ENCODE measurements at regions not wholly inside any gene's neighbourhood (a gene's known extent, or its start where the extent isn't known, plus 50 kb on each side); places are given as distances from the start of the nearest gene placed in this dataset.
"Not testable (repeated sequence)": the region's sequence is repeated elsewhere in the genome, so short reads cannot be mapped to it uniquely, and the experiment has no call there.

DNA sequence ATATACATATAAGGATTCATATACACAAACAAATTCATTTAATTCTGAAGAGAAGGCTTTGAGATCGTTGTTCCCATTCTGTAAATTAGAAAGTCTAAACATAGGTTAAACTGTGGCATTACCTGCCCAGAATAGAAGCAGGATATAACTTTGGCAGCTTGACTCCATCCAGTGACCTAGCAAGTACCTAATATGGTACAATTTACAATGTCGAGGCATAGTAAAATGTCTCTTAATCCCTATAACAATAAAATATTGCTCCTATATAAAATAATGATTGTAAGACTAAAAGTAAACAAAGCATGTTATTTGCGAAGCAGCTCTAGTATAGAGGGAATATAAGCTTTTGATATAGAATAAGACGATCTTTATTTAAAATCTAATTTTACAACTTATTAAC lies 756.0 kb downstream of the LUZP2 start:
- Histone ChIP-seq H3K27me3 (no peaks in the 10 kb centered on the region), H3K9me3 (no peaks in the 10 kb centered on the region), H3K36me3 (no peaks in the 10 kb centered on the region), H3K4me3 (no peak overlapping the region), H3K4me1 (no peaks in the 10 kb centered on the region), H3K27ac (no peak overlapping the region)
- intact Hi-C loops (cut with DNase I), result no loop called here
- TF ChIP-seq, protein P1, sequence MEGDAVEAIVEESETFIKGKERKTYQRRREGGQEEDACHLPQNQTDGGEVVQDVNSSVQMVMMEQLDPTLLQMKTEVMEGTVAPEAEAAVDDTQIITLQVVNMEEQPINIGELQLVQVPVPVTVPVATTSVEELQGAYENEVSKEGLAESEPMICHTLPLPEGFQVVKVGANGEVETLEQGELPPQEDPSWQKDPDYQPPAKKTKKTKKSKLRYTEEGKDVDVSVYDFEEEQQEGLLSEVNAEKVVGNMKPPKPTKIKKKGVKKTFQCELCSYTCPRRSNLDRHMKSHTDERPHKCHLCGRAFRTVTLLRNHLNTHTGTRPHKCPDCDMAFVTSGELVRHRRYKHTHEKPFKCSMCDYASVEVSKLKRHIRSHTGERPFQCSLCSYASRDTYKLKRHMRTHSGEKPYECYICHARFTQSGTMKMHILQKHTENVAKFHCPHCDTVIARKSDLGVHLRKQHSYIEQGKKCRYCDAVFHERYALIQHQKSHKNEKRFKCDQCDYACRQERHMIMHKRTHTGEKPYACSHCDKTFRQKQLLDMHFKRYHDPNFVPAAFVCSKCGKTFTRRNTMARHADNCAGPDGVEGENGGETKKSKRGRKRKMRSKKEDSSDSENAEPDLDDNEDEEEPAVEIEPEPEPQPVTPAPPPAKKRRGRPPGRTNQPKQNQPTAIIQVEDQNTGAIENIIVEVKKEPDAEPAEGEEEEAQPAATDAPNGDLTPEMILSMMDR (IDR thresholded peaks at IDR 0.05), result no peak
- no peak for TF ChIP-seq POLR2A (IDR thresholded peaks at IDR 0.05)
- WGBS (ENCODE audit: insufficient coverage, low coverage, low lambda C conversion rate, missing lambda C conversion rate), result 63% methylated on average over 4 of the region's 4 CpGs
- ATAC-seq (no peak), DNase-seq (no peak)

- H3K27me3 ChIP-seq; H3K9me3 ChIP-seq; H3K36me3 ChIP-seq; H3K27ac ChIP-seq; ATAC-seq; intact Hi-C loops (cut with DNase I); H3K4me3 ChIP-seq; DNase-seq; H3K4me1 ChIP-seq: not testable (repeated sequence)
- 57% methylated on average over 4 of the region's 4 CpGs for WGBS (ENCODE audit: insufficient coverage, low coverage, low lambda C conversion rate, missing lambda C conversion rate)
These were observed 767.0 kb downstream of the LUZP2 start for GRCh38 chr11:25263861-25264260.

DNA sequence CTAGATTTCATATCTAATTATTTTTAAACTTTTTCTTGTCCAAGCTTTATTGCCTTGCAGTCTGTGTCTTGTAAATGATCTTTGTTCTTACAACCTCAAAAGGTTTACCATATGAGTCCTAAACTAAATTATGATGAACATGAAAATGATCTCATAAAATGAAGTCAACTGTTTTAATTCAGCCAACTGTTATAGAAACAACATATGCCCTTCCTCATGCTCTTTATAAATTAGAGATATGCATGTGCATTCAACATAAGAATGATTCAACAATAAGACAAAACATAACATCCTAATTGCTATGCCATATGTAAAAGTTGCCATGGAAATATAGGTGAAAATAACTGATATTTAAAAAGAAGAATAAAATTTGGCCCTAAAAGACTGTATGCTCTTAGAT lies 774.4 kb downstream of the LUZP2 start:
- no peak for DNase-seq
- H3K4me1 ChIP-seq, result no peaks in the 10 kb centered on the region
- TF ChIP-seq, protein P1 (IDR thresholded peaks at IDR 0.05), result no peak
- no peak for TF ChIP-seq POLR2A (IDR thresholded peaks at IDR 0.05)
- no peaks in the 10 kb centered on the region for H3K9me3 ChIP-seq
- H3K27ac ChIP-seq, result no peak overlapping the region
- intact Hi-C loops (cut with DNase I), result no loop called here
- no peak for ATAC-seq
- no peaks in the 10 kb centered on the region for H3K27me3 ChIP-seq
- H3K36me3 ChIP-seq, result no peaks in the 10 kb centered on the region
- H3K4me3 ChIP-seq, result no peak overlapping the region

DNA sequence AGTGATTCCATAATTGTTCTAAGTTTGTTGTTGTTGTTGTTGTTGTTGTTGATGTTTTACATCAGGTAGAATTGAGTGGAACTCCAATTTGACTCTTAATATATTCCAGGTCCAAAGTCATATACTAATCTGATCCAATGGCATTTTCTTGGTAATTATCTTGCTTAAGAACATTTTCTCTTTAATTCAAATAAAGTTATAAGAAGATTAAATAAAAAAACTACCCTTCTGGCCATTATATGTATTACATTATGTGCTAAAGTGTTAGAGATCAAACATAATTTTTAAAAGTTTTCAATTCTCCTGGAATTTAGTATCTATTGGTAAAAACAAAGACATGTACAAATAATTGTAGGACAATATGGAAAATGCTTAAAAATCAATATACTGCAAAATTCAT lies 775.4 kb downstream of the LUZP2 start:
- no peak overlapping the region for H3K27ac ChIP-seq
- no peak for TF ChIP-seq POLR2A (IDR thresholded peaks at IDR 0.05)
- TF ChIP-seq, protein P1 (IDR thresholded peaks at IDR 0.05), result no peak
- no peaks in the 10 kb centered on the region for H3K27me3 ChIP-seq
- ATAC-seq (no peak), DNase-seq (no peak)
- no peaks in the 10 kb centered on the region for H3K4me1 ChIP-seq
- H3K4me3 ChIP-seq, result no peak overlapping the region
- H3K9me3 ChIP-seq, result no peaks in the 10 kb centered on the region
- no peaks in the 10 kb centered on the region for H3K36me3 ChIP-seq
- intact Hi-C loops (cut with DNase I), result no loop called here

GRCh38 chr11:25280821-25281220 lies 784.0 kb downstream of the LUZP2 start:
- no CpG with 5 or more reads among the region's 7 CpGs for WGBS (ENCODE audit: insufficient coverage, low coverage, low lambda C conversion rate, missing lambda C conversion rate)
- H3K4me3 ChIP-seq; H3K9me3 ChIP-seq; H3K36me3 ChIP-seq; H3K27me3 ChIP-seq; intact Hi-C loops (cut with DNase I); H3K27ac ChIP-seq; DNase-seq; H3K4me1 ChIP-seq; ATAC-seq: not testable (repeated sequence)

DNA sequence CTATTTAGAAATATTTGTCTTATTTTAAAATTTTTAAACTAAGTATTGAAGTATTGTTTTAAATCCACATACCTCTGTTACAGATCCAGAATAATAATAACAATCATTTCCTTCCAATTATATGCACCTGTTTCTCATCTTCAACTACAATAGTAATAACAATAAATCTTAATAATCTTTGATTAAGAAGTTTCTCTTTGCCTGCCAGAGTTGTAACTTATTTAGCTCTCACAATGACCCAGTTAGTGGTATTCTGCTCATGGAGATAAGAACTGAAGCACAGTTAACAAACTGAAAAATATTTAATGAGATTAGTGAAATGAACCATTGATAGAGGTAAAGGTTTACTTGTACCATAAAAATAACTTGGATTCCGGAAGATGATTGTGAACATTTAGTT lies 796.3 kb downstream of the LUZP2 start:
- no peak for DNase-seq
- Histone ChIP-seq H3K9me3 (no peaks in the 10 kb centered on the region), H3K4me3 (no peak overlapping the region), H3K4me1 (no peaks in the 10 kb centered on the region), H3K27ac (no peak overlapping the region), H3K27me3 (no peaks in the 10 kb centered on the region), H3K36me3 (no peaks in the 10 kb centered on the region)
- intact Hi-C loops (cut with DNase I), result no loop called here
- ATAC-seq, result no peak
- TF ChIP-seq, protein P1 (IDR thresholded peaks at IDR 0.05), result no peak
- no peak for TF ChIP-seq POLR2A (IDR thresholded peaks at IDR 0.05)
- WGBS (ENCODE audit: insufficient coverage, low coverage, low lambda C conversion rate, missing lambda C conversion rate), result 55% methylated on average over 1 of the region's 1 CpG
